LNCAP (cell line): ENCODE measurements at regions not wholly inside any gene's neighbourhood (a gene's known extent, or its start where the extent isn't known, plus 50 kb on each side); places are given as distances from the start of the nearest gene placed in this dataset.
A peak's percentile ranks its signal among the peaks of the same experiment; 100 is the strongest.

Experiments used
- TF ChIP-seq, protein P1 (sequence below): fragments of 450-650 bp; IDR thresholded peaks from 2 replicates; pipeline ENCODE4 v1.5.1; 2017; ENCODE audit warnings: mild to moderate bottlenecking

DNA sequence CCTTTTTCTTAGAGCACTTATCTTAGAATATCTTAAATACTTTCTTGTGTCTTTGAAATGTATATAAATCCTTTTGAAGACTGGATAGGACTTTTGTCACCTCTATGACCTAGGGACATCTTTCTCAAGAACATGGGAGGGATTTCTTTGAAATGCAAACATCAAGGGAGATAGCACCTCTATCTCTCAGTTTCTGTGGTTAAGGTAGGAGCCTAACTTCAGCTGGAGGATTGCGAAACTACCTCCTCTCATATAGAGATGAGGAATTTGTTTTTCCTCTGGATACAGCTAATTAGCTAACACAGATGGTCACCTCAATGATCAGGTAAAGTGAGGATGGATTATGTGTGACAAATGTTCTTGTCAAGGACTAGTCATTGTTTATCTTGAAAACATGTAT is 631.3 kb upstream of the IMPG1 start:
- TF ChIP-seq, protein P1, sequence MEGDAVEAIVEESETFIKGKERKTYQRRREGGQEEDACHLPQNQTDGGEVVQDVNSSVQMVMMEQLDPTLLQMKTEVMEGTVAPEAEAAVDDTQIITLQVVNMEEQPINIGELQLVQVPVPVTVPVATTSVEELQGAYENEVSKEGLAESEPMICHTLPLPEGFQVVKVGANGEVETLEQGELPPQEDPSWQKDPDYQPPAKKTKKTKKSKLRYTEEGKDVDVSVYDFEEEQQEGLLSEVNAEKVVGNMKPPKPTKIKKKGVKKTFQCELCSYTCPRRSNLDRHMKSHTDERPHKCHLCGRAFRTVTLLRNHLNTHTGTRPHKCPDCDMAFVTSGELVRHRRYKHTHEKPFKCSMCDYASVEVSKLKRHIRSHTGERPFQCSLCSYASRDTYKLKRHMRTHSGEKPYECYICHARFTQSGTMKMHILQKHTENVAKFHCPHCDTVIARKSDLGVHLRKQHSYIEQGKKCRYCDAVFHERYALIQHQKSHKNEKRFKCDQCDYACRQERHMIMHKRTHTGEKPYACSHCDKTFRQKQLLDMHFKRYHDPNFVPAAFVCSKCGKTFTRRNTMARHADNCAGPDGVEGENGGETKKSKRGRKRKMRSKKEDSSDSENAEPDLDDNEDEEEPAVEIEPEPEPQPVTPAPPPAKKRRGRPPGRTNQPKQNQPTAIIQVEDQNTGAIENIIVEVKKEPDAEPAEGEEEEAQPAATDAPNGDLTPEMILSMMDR: no peak

- TF ChIP-seq, protein P1: no peak
Measured at GRCh38 chr6:76703285-76703684, 630.8 kb upstream of the IMPG1 start.

GRCh38 chr6:76702187-76702586 is 629.7 kb upstream of the IMPG1 start:
- TF ChIP-seq, protein P1: no peak

- TF ChIP-seq, protein P1: no peak
Measured at GRCh38 chr6:76701610-76702009, 629.1 kb upstream of the IMPG1 start.

GRCh38 chr6:76697585-76697984 is 625.1 kb upstream of the IMPG1 start:
- TF ChIP-seq, protein P1: peak; percentile 49

DNA sequence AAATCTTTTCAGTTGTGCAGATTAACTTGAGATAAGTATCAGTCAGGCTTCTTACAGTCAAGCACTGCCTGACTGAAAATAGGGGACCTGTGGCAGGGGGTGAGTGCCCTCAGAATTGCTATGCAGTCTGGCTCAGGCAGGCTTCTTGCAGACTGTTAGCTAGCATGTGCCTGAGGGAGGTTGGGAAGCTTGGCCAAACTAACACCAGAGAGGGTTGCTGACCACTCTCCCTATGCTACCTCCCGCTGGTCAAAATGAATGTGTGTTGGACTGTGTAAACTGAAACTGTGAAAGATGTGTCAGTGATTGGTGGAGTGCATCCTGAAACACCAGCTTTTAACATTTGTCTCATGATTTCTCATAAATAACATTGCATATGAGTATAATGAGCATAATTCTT is 622.3 kb upstream of the IMPG1 start:
- TF ChIP-seq, protein P1: no peak

DNA sequence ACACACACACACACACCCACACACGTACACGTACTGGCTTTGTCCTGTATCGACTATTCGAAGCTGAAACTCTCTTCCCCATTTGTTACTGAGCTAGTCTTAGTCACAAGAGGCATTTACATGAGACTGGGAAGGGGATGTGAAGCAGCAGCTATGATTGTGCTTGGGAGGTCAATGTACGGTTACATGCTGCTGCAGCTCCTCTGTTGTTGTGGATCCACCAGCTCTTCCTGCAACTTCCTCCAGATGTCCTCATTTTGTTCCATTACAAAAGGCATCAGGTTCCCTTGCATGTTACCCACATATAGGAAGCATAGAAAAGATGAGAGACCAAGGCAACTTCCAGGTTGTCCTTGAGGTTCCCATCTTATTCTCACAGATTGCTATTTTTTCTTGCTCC is 612.4 kb upstream of the IMPG1 start:
- TF ChIP-seq, protein P1: no peak; the same call in 1 of the 2 replicates

- TF ChIP-seq, protein P1: no peak
Measured at GRCh38 chr6:76683985-76684384, 611.5 kb upstream of the IMPG1 start.
